MM.1S (cell line): ENCODE measurements at regions not wholly inside any gene's neighbourhood (a gene's known extent, or its start where the extent isn't known, plus 50 kb on each side); places are given as distances from the start of the nearest gene placed in this dataset.

Experiments used
- CTCF ChIP-seq: fragments of 300-600 bp; sonication (generic); IDR thresholded peaks from 2 replicates; pipeline ENCODE4 v1.5.1; 2016; ENCODE audit warnings: antibody characterized with exemption, low read length, mixed read lengths
- EZH2phosphoT487 ChIP-seq: fragments of 300-600 bp; sonication (generic); IDR thresholded peaks from 2 replicates; pipeline ENCODE4 v1.6.1; 2018; ENCODE audit warnings: antibody characterized with exemption, low read length

- TF ChIP-seq CTCF, result no peak
- TF ChIP-seq EZH2phosphoT487, result no peak
Observed at GRCh38 chr1:198102454-198102827, 54.4 kb upstream of the NEK7 start.
